Liver (tissue), 3 donors: ENCODE measurements at regions not wholly inside any gene's neighbourhood (a gene's known extent, or its start where the extent isn't known, plus 50 kb on each side); places are given as distances from the start of the nearest gene placed in this dataset.
A peak's percentile ranks its signal among the peaks of the same experiment; 100 is the strongest.

Source experiments
- EGR1 ChIP-seq, 2 donors: IDR thresholded peaks; 2 replicates each; pipeline ENCODE4 v1.6.1; 2016 to 2018; ENCODE audit warnings: antibody characterized with exemption in 2 of 2, low read depth in 2 of 2
- GABPA ChIP-seq, 2 donors: IDR thresholded peaks in 1 of 2; conservative IDR thresholded peaks in 1 of 2; 2 replicates each; pipeline ENCODE4 v1.6.1; 2016; ENCODE audit warnings: antibody characterized with exemption in 2 of 2, mild to moderate bottlenecking in 1 of 2, moderate library complexity in 1 of 2
- JUND ChIP-seq, 2 donors: IDR thresholded peaks; 2 replicates each; pipeline ENCODE4 v1.6.1; 2016; ENCODE audit warnings: antibody characterized with exemption in 2 of 2
- MAX ChIP-seq: IDR thresholded peaks from 2 replicates; pipeline ENCODE4 v1.6.1; 2016; ENCODE audit warnings: antibody characterized with exemption
- SP1 ChIP-seq: IDR thresholded peaks from 2 replicates; pipeline ENCODE4 v1.6.1; 2018; ENCODE audit warnings: antibody characterized with exemption, mild to moderate bottlenecking
- TAF1 ChIP-seq: conservative IDR thresholded peaks from 2 replicates; pipeline ENCODE4 v1.6.1; 2016; ENCODE audit warnings: antibody characterized with exemption, mild to moderate bottlenecking
- YY1 ChIP-seq: IDR thresholded peaks from 2 replicates; pipeline ENCODE4 v1.6.1; 2016; ENCODE audit warnings: antibody characterized with exemption, mild to moderate bottlenecking
- TF ChIP-seq, protein P1 (sequence below): fragments of 150-350 bp; IDR thresholded peaks from 2 replicates; pipeline ENCODE4 v1.5.1; 2017; ENCODE audit warnings: improper control_type of control experiment, low read depth, low read length; ENCODE audit not compliant: missing input control
- TF ChIP-seq, protein P2 (sequence below): IDR thresholded peaks from 2 replicates; pipeline ENCODE4 v1.6.1; 2016; ENCODE audit warnings: antibody characterized with exemption
- donor health status: healthy.
- donor health status: healthy.

- TF ChIP-seq EGR1 (IDR thresholded peaks at IDR 0.05; ENCODE audit: low read depth in 2 of 2) (no peak), YY1 (peak; percentile 53), SP1 (no peak), MAX (peak; percentile 37), TAF1 (no peak), GABPA (IDR thresholded peaks at IDR 0.05 in 1 of 2, conservative IDR thresholded peaks at IDR 0.05 in 1 of 2) (no peak), JUND (IDR thresholded peaks at IDR 0.05) (peak in 1 of 2 donors; percentile 51)
- TF ChIP-seq, protein P1, sequence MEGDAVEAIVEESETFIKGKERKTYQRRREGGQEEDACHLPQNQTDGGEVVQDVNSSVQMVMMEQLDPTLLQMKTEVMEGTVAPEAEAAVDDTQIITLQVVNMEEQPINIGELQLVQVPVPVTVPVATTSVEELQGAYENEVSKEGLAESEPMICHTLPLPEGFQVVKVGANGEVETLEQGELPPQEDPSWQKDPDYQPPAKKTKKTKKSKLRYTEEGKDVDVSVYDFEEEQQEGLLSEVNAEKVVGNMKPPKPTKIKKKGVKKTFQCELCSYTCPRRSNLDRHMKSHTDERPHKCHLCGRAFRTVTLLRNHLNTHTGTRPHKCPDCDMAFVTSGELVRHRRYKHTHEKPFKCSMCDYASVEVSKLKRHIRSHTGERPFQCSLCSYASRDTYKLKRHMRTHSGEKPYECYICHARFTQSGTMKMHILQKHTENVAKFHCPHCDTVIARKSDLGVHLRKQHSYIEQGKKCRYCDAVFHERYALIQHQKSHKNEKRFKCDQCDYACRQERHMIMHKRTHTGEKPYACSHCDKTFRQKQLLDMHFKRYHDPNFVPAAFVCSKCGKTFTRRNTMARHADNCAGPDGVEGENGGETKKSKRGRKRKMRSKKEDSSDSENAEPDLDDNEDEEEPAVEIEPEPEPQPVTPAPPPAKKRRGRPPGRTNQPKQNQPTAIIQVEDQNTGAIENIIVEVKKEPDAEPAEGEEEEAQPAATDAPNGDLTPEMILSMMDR: no peak
- TF ChIP-seq, protein P2, sequence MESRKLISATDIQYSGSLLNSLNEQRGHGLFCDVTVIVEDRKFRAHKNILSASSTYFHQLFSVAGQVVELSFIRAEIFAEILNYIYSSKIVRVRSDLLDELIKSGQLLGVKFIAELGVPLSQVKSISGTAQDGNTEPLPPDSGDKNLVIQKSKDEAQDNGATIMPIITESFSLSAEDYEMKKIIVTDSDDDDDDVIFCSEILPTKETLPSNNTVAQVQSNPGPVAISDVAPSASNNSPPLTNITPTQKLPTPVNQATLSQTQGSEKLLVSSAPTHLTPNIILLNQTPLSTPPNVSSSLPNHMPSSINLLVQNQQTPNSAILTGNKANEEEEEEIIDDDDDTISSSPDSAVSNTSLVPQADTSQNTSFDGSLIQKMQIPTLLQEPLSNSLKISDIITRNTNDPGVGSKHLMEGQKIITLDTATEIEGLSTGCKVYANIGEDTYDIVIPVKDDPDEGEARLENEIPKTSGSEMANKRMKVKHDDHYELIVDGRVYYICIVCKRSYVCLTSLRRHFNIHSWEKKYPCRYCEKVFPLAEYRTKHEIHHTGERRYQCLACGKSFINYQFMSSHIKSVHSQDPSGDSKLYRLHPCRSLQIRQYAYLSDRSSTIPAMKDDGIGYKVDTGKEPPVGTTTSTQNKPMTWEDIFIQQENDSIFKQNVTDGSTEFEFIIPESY: no peak
These were observed 218.4 kb downstream of the HLX start for GRCh38 chr1:221097479-221098281.
